Heart left ventricle (tissue), 16 donors: ENCODE measurements at regions not wholly inside any gene's neighbourhood (a gene's known extent, or its start where the extent isn't known, plus 50 kb on each side); places are given as distances from the start of the nearest gene placed in this dataset.

Experiments used
- ATAC-seq, 4 donors: fragments of 200-7000 bp; cut with Tn5 transposase; one replicate each; pipeline ENCODE4 v1.9.1; 2020 to 2022; ENCODE audit warnings: moderate library complexity in 4 of 4, mild to moderate bottlenecking in 3 of 4, moderate number of reproducible peaks in 1 of 4
- DNase-seq, 5 donors: peaks; one replicate each; pipeline ENCODE4 v3.0.0-alpha.2; 2020
- H3K27ac ChIP-seq, 12 donors: fragments of 200-600 bp; sonication (generic) in 4 of 12; one replicate each; pipeline versions ENCODE4 v1.5.0 to v1.8.0; 2016 to 2022; ENCODE audit warnings: mild to moderate bottlenecking in 2 of 12
- H3K27me3 ChIP-seq, 9 donors: fragments of 200-600 bp; sonication (generic) in 2 of 9; one replicate each; pipeline versions ENCODE4 v1.5.1 to v1.8.0; 2016 to 2022; ENCODE audit warnings: mild to moderate bottlenecking in 3 of 9
- H3K36me3 ChIP-seq, 9 donors: fragments of 200-600 bp; sonication (generic) in 2 of 9; one replicate each; pipeline versions ENCODE4 v1.5.0 to v1.8.0; 2018 to 2022; ENCODE audit warnings: mild to moderate bottlenecking in 2 of 9
- H3K4me1 ChIP-seq, 12 donors: fragments of 200-600 bp; sonication (generic) in 4 of 12; one replicate each; pipeline versions ENCODE4 v1.5.0 to v1.8.0; 2016 to 2022; ENCODE audit warnings: mild to moderate bottlenecking in 3 of 12
- H3K4me3 ChIP-seq, 12 donors: fragments of 200-600 bp; sonication (generic) in 4 of 12; one replicate each; pipeline versions ENCODE4 v1.5.0 to v1.8.0; 2017 to 2022; ENCODE audit warnings: mild to moderate bottlenecking in 9 of 12, moderate library complexity in 4 of 12
- H3K9me3 ChIP-seq, 12 donors: fragments of 200-600 bp; sonication (generic) in 4 of 12; one replicate each; pipeline versions ENCODE4 v1.5.0 to v1.8.0; 2016 to 2022; ENCODE audit warnings: mild to moderate bottlenecking in 1 of 12
- POLR2A ChIP-seq, 2 donors: fragments of 450-650 bp; IDR thresholded peaks; one replicate each; pipeline ENCODE4 v1.6.1; 2017; ENCODE audit warnings: antibody characterized with exemption in 2 of 2, mild to moderate bottlenecking in 2 of 2, moderate library complexity in 2 of 2
- WGBS, 4 donors: extraction: QIAGEN DNeasy Blood & Tissue Kit in 2 of 4; methylation state at CpG; one replicate each; pipeline versions ENCODE4 v1.1.5 to v1.1.7; 2013 to 2018; 5-methylcytosine and 5-hydroxymethylcytosine counted together
- intact Hi-C, 10 donors: fragments of 100-400 bp; cut with DNase I; formaldehyde crosslinking; loops; one replicate each; pipeline versions ENCODE4 v1.11.1 to v1.14.2; 2022
- TF ChIP-seq, protein P1 (sequence below), 12 donors: fragments of 200-600 bp; sonication (generic) in 4 of 12; IDR thresholded peaks; one replicate each; pipeline versions ENCODE4 v1.5.0 to v1.8.0; 2018 to 2022; ENCODE audit warnings: antibody characterized with exemption in 12 of 12, mild to moderate bottlenecking in 5 of 12
- donor health status: ischemic (EF 13 %, LVEDD 7.1; RV severe dilation, severe dysfunction).
- donor health status: healthy with polysubstance abuse.
- donor health status: DM: no; HTN: yes; CAD: no.
- donor health status: DM: no; HTN: no; CAD: no.
- donor health status: ischemic (EF 25% LVEDD 6.9; RV normal size, moderate dysfunction).
- donor health status: ischemic (EF 25% LVEDD 5.7; RV mildly dilated, moderate dysfunction).
- donor health status: healthy.
- donor health status: DM: yes; HTN: yes; CAD: no.
- donor health status: ischemic (EF 35%, LVEDD 5.7; RV mildly dilated, moderate dysfunction).
- donor health status: nonischemic (EF 11% LVEDD 7.7; RV severe dilation, severe dysfunction).
- donor health status: DM: yes; HTN: yes; CAD: no.
- donor health status: PGD.
- donor health status: ischemic (EF 29% LVEDD 5.4; RV normal size, mild dysfunction).
- donor health status: nonischemic (EF 23%, LVEDD 6.1; RV moderate dilation, normal function).

DNA sequence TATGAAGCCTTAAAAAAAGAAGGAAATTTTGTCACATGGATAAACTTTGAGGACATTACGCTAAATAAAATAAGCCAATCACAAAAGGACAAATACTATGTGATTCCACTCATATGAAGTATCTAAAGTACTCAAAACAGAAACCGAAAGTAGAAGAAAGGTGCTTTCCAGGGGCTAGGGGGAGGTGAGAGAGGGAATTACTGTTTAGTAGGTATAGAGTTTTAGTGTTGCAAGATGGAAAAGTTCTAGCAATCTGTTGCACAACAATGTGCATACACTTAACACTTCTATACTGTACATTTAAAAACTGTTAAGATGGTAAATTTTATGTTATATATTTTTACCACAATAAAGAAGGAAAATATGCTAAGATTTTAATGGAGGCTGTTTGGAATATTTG lies 83.0 kb downstream of the POLR1D start:
- 78 to 89% (median 81%) methylated on average over 2 of the region's 2 CpGs for WGBS, 4 donors
- no peak overlapping the region for H3K27ac ChIP-seq
- no peak for DNase-seq
- H3K4me3 ChIP-seq: no peak overlapping the region
- H3K36me3 ChIP-seq: no peaks in the 10 kb centered on the region
- intact Hi-C loops: loop anchor here in 1 of 10 donors (5.0 kb wide), 1 partner anchor 322 kb away; no protein-coding TSS in a partner anchor
- peaks cover 0 to 4% (median 0%) of the 10 kb centered on the region in 9 donors for H3K27me3 ChIP-seq
- no peak for ATAC-seq
- peaks cover 0 to 36% (median 7%) of the 10 kb centered on the region in 12 donors for H3K9me3 ChIP-seq
- TF ChIP-seq, protein P1, sequence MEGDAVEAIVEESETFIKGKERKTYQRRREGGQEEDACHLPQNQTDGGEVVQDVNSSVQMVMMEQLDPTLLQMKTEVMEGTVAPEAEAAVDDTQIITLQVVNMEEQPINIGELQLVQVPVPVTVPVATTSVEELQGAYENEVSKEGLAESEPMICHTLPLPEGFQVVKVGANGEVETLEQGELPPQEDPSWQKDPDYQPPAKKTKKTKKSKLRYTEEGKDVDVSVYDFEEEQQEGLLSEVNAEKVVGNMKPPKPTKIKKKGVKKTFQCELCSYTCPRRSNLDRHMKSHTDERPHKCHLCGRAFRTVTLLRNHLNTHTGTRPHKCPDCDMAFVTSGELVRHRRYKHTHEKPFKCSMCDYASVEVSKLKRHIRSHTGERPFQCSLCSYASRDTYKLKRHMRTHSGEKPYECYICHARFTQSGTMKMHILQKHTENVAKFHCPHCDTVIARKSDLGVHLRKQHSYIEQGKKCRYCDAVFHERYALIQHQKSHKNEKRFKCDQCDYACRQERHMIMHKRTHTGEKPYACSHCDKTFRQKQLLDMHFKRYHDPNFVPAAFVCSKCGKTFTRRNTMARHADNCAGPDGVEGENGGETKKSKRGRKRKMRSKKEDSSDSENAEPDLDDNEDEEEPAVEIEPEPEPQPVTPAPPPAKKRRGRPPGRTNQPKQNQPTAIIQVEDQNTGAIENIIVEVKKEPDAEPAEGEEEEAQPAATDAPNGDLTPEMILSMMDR (IDR thresholded peaks at IDR 0.05): no peak
- no peak for TF ChIP-seq POLR2A (IDR thresholded peaks at IDR 0.05)
- H3K4me1 ChIP-seq: no peaks in the 10 kb centered on the region

DNA sequence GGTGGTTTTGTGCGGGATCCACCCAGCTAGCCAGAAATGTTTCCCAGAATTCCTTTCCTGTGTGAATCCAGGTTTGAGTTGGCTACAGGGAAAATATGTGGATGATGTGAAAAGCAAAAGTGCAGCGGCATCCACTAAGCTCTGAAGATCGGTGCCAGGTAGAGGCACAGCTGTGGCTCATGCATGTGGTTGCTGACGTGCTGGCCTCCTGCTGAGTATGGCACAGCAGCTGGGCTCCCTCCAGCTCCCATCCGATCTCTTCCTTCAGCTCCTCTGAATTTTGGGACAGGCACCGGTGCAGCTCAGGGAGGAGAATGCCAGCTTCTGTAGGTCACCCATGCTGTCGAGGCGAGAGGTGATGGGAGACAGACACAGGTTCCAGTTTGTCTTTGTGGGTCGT lies 84.0 kb upstream of the GSX1 start:
- peak in 2 of 4 donors; percentile 14 to 52 for ATAC-seq
- no peak for TF ChIP-seq POLR2A (IDR thresholded peaks at IDR 0.05)
- TF ChIP-seq, protein P1 (IDR thresholded peaks at IDR 0.05): no peak
- intact Hi-C loops: loop anchor here in 1 of 10 donors (5.0 kb wide), 1 partner anchor 326 kb away; no protein-coding TSS in a partner anchor
- WGBS, 4 donors: 61 to 69% (median 65%) methylated on average over 9 of the region's 9 CpGs
- peaks cover 0 to 4% (median 0%) of the 10 kb centered on the region in 9 donors for H3K27me3 ChIP-seq
- H3K4me1 ChIP-seq: no peaks in the 10 kb centered on the region
- peaks cover 0 to 21% (median 2%) of the 10 kb centered on the region in 12 donors for H3K9me3 ChIP-seq
- H3K36me3 ChIP-seq: no peaks in the 10 kb centered on the region
- DNase-seq: peak in 1 of 5 donors; percentile 33
- H3K27ac ChIP-seq: no peak overlapping the region
- no peak overlapping the region for H3K4me3 ChIP-seq

DNA sequence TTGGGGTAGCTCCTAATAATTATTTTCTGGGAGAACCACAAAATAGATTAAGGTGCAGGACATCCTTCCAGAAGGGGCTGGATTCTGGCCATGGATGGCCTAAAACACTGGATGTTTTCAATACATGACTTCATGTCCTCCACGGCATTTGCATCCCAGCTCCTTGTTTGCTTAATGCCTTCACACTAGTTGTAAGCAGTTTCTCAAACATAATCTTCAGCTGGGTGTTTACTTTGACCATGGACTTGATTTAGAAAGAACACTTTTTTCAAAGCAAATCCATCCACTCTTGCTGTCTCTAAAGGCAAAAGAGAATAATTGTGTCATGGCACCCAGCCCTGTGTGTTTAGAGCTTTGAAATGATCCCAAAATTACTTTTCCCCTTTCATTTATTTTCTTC lies 82.5 kb upstream of the GSX1 start:
- no peaks in the 10 kb centered on the region for H3K4me1 ChIP-seq
- no peak overlapping the region for H3K27ac ChIP-seq
- peaks cover 0 to 11% (median 0%) of the 10 kb centered on the region in 12 donors for H3K9me3 ChIP-seq
- no peak for DNase-seq
- H3K36me3 ChIP-seq: no peaks in the 10 kb centered on the region
- no peak overlapping the region for H3K4me3 ChIP-seq
- TF ChIP-seq POLR2A (IDR thresholded peaks at IDR 0.05): no peak
- TF ChIP-seq, protein P1 (IDR thresholded peaks at IDR 0.05): no peak
- H3K27me3 ChIP-seq: peaks cover 0 to 4% (median 0%) of the 10 kb centered on the region in 9 donors
- intact Hi-C loops: loop anchor here in 8 of 10 donors (2.0 to 10.0 kb wide), 6 partner anchors 175 to 335 kb away; no protein-coding TSS in a partner anchor
- no peak for ATAC-seq
- 62 to 76% (median 69%) methylated on average over 1 of the region's 1 CpG for WGBS, 4 donors

DNA sequence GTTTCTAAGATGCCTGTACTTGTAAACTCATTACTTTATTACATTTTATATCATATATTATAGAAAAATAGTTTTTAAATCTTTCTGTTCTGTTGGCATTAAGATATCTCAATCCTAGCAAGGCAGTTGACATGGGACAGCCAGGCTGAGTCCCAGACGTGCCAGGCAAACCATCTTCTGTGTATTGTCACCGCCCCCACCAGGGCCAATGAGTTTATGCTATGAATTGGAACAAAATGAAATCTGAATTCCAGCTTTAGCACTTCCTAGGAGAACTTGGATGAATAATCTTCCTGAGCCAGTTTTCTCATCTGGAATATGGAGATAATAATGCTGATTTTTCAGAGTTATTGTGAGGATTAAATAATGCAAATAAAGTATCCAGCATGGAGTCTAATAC lies 79.9 kb upstream of the GSX1 start:
- Histone ChIP-seq H3K4me3 (no peak overlapping the region), H3K9me3 (no peaks in the 10 kb centered on the region), H3K27me3 (peaks cover 0 to 5% (median 0%) of the 10 kb centered on the region in 9 donors), H3K36me3 (no peaks in the 10 kb centered on the region), H3K4me1 (no peaks in the 10 kb centered on the region), H3K27ac (no peak overlapping the region)
- peak in 1 of 5 donors; percentile 25 for DNase-seq
- WGBS, 4 donors: 22 to 48% (median 37%) methylated on average over 2 of the region's 2 CpGs
- intact Hi-C loops: loop anchor here in 8 of 10 donors (2.0 to 10.0 kb wide), 5 partner anchors 178 to 338 kb away; no protein-coding TSS in a partner anchor
- TF ChIP-seq, protein P1 (IDR thresholded peaks at IDR 0.05): peak in 11 of 12 donors; percentile 25 to 63 (median 44)
- no peak for TF ChIP-seq POLR2A (IDR thresholded peaks at IDR 0.05)
- ATAC-seq: peak in 2 of 4 donors; percentile 50 to 69
